GM12892 (cell line): ENCODE measurements at regions not wholly inside any gene's neighbourhood (a gene's known extent, or its start where the extent isn't known, plus 50 kb on each side); places are given as distances from the start of the nearest gene placed in this dataset.

Experiments used
- POLR2A ChIP-seq: IDR thresholded peaks from 2 replicates; pipeline ENCODE4 v1.6.1; 2011; ENCODE audit warnings: low read depth, low read length, control low read depth
- POLR2AphosphoS5 ChIP-seq: IDR thresholded peaks from 2 replicates; pipeline ENCODE4 v1.6.1; 2011; ENCODE audit warnings: low read depth, low read length, control low read depth

DNA sequence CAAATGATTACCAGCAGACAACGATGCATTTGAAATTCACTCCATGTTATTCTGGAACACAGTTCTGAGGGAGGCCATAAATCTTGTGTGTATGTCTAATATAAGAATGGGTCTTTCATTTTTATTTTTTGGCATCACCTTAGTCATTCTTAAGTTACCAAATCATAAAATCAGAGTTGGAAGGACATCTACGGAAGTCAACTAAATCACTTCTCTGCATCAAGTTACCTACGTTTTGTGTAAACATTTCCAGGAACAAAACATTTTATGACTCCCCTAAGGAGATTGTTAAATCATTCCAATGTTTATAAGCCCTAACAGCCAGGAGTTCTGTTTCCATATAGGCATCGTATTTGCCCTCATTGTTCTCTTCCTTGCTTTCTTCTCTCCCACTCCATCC lies 378.2 kb downstream of the FAM170A start:
- no peak for TF ChIP-seq POLR2AphosphoS5
- TF ChIP-seq POLR2A: no peak
